HEK293 (cell line): ENCODE measurements at regions not wholly inside any gene's neighbourhood (a gene's known extent, or its start where the extent isn't known, plus 50 kb on each side); places are given as distances from the start of the nearest gene placed in this dataset.

ENCODE experiments used
- CTCF ChIA-PET: fragments of 350-600 bp; formaldehyde crosslinking; extraction: SDS; loops from one replicate; lab custom pipeline; 2021; ENCODE audit warnings: antibody characterized with exemption; lab: Yijun Ruan, JAX
- POLR2A ChIA-PET: fragments of 300-600 bp; formaldehyde crosslinking; extraction: SDS; loops from one replicate; lab custom pipeline; 2020; ENCODE audit warnings: antibody characterized with exemption, inconsistent platforms; lab: Yijun Ruan, JAX
- H3K27ac ChIP-seq: fragments of 200-500 bp; sonication (Bioruptor generic); 2 replicates; pipeline ENCODE4 v1.5.1; 2014; ENCODE audit warnings: low read depth, low read length, control low read depth, inconsistent platforms; ENCODE audit errors: extremely low read depth
- H3K36me3 ChIP-seq, 2 experiments: fragments of 200-500 bp in 1 of 2; sonication (Bioruptor generic) in 1 of 2; 1 replicate in 1 of 2; 2 replicates in 1 of 2; pipeline ENCODE4 v1.5.1; 2014 to 2017; ENCODE audit warnings: inconsistent platforms in 2 of 2, low read length in 2 of 2; ENCODE audit not compliant: control insufficient read depth in 2 of 2, insufficient read depth in 1 of 2
- H3K4me1 ChIP-seq: fragments of 200-500 bp; sonication (Bioruptor generic); 2 replicates; pipeline ENCODE4 v1.5.1; 2014; ENCODE audit warnings: mild to moderate bottlenecking, low read length, inconsistent platforms; ENCODE audit not compliant: control insufficient read depth, insufficient read depth
- H3K4me3 ChIP-seq: 2 replicates; pipeline ENCODE4 v1.5.1; 2011; ENCODE audit warnings: low read depth, mild to moderate bottlenecking, control low read depth, low read length, moderate library complexity
- H3K9me3 ChIP-seq: fragments of 200-500 bp; sonication (Bioruptor generic); 2 replicates; pipeline ENCODE4 v1.5.1; 2014; ENCODE audit warnings: low read depth, low read length, inconsistent platforms; ENCODE audit not compliant: control insufficient read depth, insufficient read depth
- HOXD13 ChIP-seq: sonication (generic); formaldehyde crosslinking; IDR thresholded peaks from 2 replicates; pipeline ENCODE4 v1.8.0; 2022; ENCODE audit warnings: missing genetic modification reagents, borderline replicate concordance
- IKZF3 ChIP-seq: fragments of 450-650 bp; IDR thresholded peaks from 2 replicates; pipeline ENCODE4 v1.5.0; 2018; ENCODE audit warnings: missing biosample characterization, mild to moderate bottlenecking, missing genetic modification characterization, moderate library complexity
- INSM2 ChIP-seq: fragments of 450-650 bp; formaldehyde crosslinking; IDR thresholded peaks from 2 replicates; pipeline ENCODE4 v1.5.1; 2016; ENCODE audit warnings: missing biosample characterization, missing genetic modification characterization
- MZF1 ChIP-seq: fragments of 450-650 bp; formaldehyde crosslinking; IDR thresholded peaks from 2 replicates; pipeline ENCODE4 v1.5.1; 2017; ENCODE audit warnings: missing biosample characterization, missing genetic modification characterization, borderline replicate concordance
- OVOL3 ChIP-seq: fragments of 450-650 bp; formaldehyde crosslinking; IDR thresholded peaks from 2 replicates; pipeline ENCODE4 v1.5.1; 2016; ENCODE audit warnings: missing biosample characterization, missing genetic modification characterization
- PRDM1 ChIP-seq: fragments of 450-650 bp; formaldehyde crosslinking; IDR thresholded peaks from 2 replicates; pipeline ENCODE4; 2016; ENCODE audit warnings: missing biosample characterization, missing genetic modification characterization
- PRDM6 ChIP-seq: fragments of 450-650 bp; formaldehyde crosslinking; IDR thresholded peaks from 2 replicates; pipeline ENCODE4 v1.5.1; 2017; ENCODE audit warnings: missing biosample characterization, missing genetic modification characterization
- ZEB2 ChIP-seq: fragments of 450-650 bp; formaldehyde crosslinking; IDR thresholded peaks from 2 replicates; pipeline ENCODE4 v1.5.1; 2016; ENCODE audit warnings: missing biosample characterization, missing genetic modification characterization
- ZNF132 ChIP-seq: fragments of 450-650 bp; formaldehyde crosslinking; IDR thresholded peaks from 2 replicates; pipeline ENCODE4 v1.5.1; 2017; ENCODE audit warnings: missing biosample characterization, missing genetic modification characterization, borderline replicate concordance
- ZNF175 ChIP-seq: fragments of 450-650 bp; formaldehyde crosslinking; IDR thresholded peaks from 2 replicates; pipeline ENCODE4 v1.5.1; 2016; ENCODE audit warnings: missing biosample characterization, missing genetic modification characterization
- ZNF211 ChIP-seq: fragments of 450-650 bp; formaldehyde crosslinking; IDR thresholded peaks from 2 replicates; pipeline ENCODE4 v1.5.1; 2016; ENCODE audit warnings: low read depth, missing biosample characterization, missing genetic modification characterization
- ZNF266 ChIP-seq: fragments of 450-650 bp; formaldehyde crosslinking; IDR thresholded peaks from 2 replicates; pipeline ENCODE4 v1.5.1; 2016; ENCODE audit warnings: missing biosample characterization, missing genetic modification characterization, low read depth
- ZNF274 ChIP-seq, 2 experiments: fragments of 200-500 bp in 1 of 2; fragments of 450-650 bp in 1 of 2; sonication (Bioruptor generic) in 1 of 2; formaldehyde crosslinking in 1 of 2; IDR thresholded peaks; 2 replicates each; pipeline versions ENCODE4 v1.5.1 to v1.6.1; 2014 to 2016; ENCODE audit warnings: borderline replicate concordance in 1 of 2, inconsistent platforms in 1 of 2, low read length in 1 of 2, missing biosample characterization in 1 of 2, missing genetic modification characterization in 1 of 2
- ZNF292 ChIP-seq: fragments of 450-650 bp; formaldehyde crosslinking; IDR thresholded peaks from 2 replicates; pipeline ENCODE4 v1.5.1; 2016; ENCODE audit warnings: low read depth, missing biosample characterization, missing genetic modification characterization, borderline replicate concordance
- ZNF366 ChIP-seq: fragments of 450-650 bp; formaldehyde crosslinking; conservative IDR thresholded peaks from 2 replicates; pipeline ENCODE4 v1.5.1; 2016; ENCODE audit warnings: missing biosample characterization, missing genetic modification characterization
- ZNF391 ChIP-seq: fragments of 450-650 bp; formaldehyde crosslinking; IDR thresholded peaks from 2 replicates; pipeline ENCODE4 v1.5.1; 2016; ENCODE audit warnings: low read depth, missing biosample characterization, missing genetic modification characterization, borderline replicate concordance
- ZNF449 ChIP-seq: fragments of 450-650 bp; formaldehyde crosslinking; IDR thresholded peaks from 2 replicates; pipeline ENCODE4 v1.5.1; 2017; ENCODE audit warnings: missing biosample characterization, mild to moderate bottlenecking, missing genetic modification characterization, moderate library complexity
- ZNF571 ChIP-seq: fragments of 450-650 bp; formaldehyde crosslinking; IDR thresholded peaks from 2 replicates; pipeline ENCODE4 v1.5.0; 2017; ENCODE audit warnings: missing biosample characterization, missing genetic modification characterization
- ZNF707 ChIP-seq: fragments of 450-650 bp; formaldehyde crosslinking; IDR thresholded peaks from 2 replicates; pipeline ENCODE4 v1.5.1; 2016; ENCODE audit warnings: missing biosample characterization, missing genetic modification characterization
- ZNF747 ChIP-seq: fragments of 450-650 bp; formaldehyde crosslinking; IDR thresholded peaks from 2 replicates; pipeline ENCODE4 v1.5.1; 2016; ENCODE audit warnings: missing biosample characterization, missing genetic modification characterization
- ZNF837 ChIP-seq: fragments of 450-650 bp; formaldehyde crosslinking; IDR thresholded peaks from 2 replicates; pipeline ENCODE4 v1.5.1; 2016; ENCODE audit warnings: missing biosample characterization, missing genetic modification characterization
- TF ChIP-seq, protein P1 (sequence below): fragments of 450-650 bp; formaldehyde crosslinking; optimal IDR thresholded peaks from 2 replicates; pipeline ENCODE3; 2016; ENCODE audit warnings: missing biosample characterization, mild to moderate bottlenecking, missing genetic modification characterization
- TF ChIP-seq, protein P2 (sequence below): fragments of 450-650 bp; formaldehyde crosslinking; IDR thresholded peaks from 2 replicates; pipeline ENCODE4 v1.5.1; 2016; ENCODE audit warnings: missing biosample characterization, missing genetic modification characterization

DNA sequence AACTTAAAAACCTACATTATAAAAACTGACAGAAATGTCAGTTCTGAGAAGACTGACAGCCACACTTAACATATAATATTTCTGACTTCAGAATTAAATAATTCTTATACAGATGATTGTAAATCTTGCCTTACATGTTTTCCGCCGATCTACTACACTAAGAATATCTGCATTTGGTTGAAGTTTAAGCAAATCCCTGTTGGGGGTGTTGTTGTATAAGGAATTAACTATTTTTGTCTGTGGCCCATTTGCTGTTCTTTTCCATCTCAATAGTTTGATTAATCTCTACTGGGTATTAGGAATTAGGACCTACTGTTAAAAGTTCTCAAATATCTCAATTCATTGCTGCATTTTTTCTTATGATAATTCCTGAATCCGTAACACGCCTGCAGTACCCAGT lies 838.3 kb upstream of the ROBO1 start:
- POLR2A ChIA-PET: no interaction called here
- no peaks in the 10 kb centered on the region for H3K9me3 ChIP-seq
- TF ChIP-seq ZNF747 (tag by site-specific recombination): no peak
- TF ChIP-seq, protein P1, sequence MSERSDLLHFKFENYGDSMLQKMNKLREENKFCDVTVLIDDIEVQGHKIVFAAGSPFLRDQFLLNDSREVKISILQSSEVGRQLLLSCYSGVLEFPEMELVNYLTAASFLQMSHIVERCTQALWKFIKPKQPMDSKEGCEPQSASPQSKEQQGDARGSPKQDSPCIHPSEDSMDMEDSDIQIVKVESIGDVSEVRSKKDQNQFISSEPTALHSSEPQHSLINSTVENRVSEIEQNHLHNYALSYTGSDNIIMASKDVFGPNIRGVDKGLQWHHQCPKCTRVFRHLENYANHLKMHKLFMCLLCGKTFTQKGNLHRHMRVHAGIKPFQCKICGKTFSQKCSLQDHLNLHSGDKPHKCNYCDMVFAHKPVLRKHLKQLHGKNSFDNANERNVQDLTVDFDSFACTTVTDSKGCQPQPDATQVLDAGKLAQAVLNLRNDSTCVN (tag by site-specific recombination): no peak
- no peak for TF ChIP-seq PRDM6 (tag by site-specific recombination)
- no peak for TF ChIP-seq ZNF132 (tag by site-specific recombination)
- TF ChIP-seq ZNF211: no peak
- TF ChIP-seq IKZF3 (tag by site-specific recombination): no peak
- TF ChIP-seq ZNF175 (tag by site-specific recombination): no peak
- TF ChIP-seq MZF1 (tag by site-specific recombination): no peak
- no peak for TF ChIP-seq HOXD13 (CRISPR knock-in tag)
- TF ChIP-seq ZNF366 (tag by site-specific recombination): no peak
- no peak overlapping the region for H3K4me3 ChIP-seq
- no peak overlapping the region for H3K27ac ChIP-seq
- CTCF ChIA-PET: no interaction called here
- no peaks in the 10 kb centered on the region for H3K36me3 ChIP-seq
- H3K4me1 ChIP-seq: no peaks in the 10 kb centered on the region

- H3K36me3 ChIP-seq: no peaks in the 10 kb centered on the region
- ChIA-PET CTCF (no interaction called here), POLR2A (no interaction called here)
- H3K27ac ChIP-seq: no peak overlapping the region
- TF ChIP-seq INSM2 (tag by site-specific recombination) (no peak), OVOL3 (tag by site-specific recombination) (no peak), ZNF707 (tag by site-specific recombination) (no peak), PRDM1 (no peak)
- H3K4me3 ChIP-seq: no peak overlapping the region
- no peaks in the 10 kb centered on the region for H3K4me1 ChIP-seq
- no peaks in the 10 kb centered on the region for H3K9me3 ChIP-seq
Observed at GRCh38 chr3:80601479-80601878, 833.7 kb upstream of the ROBO1 start.

DNA sequence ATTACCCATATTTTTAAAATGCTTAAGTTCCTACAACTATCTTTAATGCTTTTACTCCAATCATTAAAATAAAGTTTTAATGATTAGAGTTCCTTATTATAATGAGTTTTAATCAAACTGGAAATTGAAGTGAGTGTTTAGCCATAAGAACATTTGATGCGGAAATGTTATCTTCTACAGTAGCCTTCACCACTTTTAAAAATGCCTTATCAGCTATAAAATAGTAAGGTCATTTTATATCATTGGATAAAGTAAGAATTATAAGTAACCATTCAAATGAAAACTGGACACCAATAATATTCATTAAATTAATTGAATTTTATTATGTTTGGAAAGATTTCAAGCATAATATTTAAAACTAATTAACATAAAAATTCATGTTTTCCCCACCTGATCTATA lies 825.0 kb upstream of the ROBO1 start:
- POLR2A ChIA-PET: no interaction called here
- no peak overlapping the region for H3K27ac ChIP-seq
- TF ChIP-seq ZNF274 (IDR thresholded peaks at IDR 0.05; ENCODE audit: low read length): no peak
- no peak for TF ChIP-seq ZNF274 (tag by site-specific recombination; IDR thresholded peaks at IDR 0.05; ENCODE audit: borderline replicate concordance)
- no peak for TF ChIP-seq ZNF391 (tag by site-specific recombination)
- TF ChIP-seq ZNF292 (tag by site-specific recombination): no peak
- TF ChIP-seq ZEB2 (tag by site-specific recombination): no peak
- no peak for TF ChIP-seq ZNF449 (tag by site-specific recombination)
- TF ChIP-seq ZNF571 (tag by site-specific recombination): no peak
- TF ChIP-seq MZF1 (tag by site-specific recombination): no peak
- TF ChIP-seq, protein P2, sequence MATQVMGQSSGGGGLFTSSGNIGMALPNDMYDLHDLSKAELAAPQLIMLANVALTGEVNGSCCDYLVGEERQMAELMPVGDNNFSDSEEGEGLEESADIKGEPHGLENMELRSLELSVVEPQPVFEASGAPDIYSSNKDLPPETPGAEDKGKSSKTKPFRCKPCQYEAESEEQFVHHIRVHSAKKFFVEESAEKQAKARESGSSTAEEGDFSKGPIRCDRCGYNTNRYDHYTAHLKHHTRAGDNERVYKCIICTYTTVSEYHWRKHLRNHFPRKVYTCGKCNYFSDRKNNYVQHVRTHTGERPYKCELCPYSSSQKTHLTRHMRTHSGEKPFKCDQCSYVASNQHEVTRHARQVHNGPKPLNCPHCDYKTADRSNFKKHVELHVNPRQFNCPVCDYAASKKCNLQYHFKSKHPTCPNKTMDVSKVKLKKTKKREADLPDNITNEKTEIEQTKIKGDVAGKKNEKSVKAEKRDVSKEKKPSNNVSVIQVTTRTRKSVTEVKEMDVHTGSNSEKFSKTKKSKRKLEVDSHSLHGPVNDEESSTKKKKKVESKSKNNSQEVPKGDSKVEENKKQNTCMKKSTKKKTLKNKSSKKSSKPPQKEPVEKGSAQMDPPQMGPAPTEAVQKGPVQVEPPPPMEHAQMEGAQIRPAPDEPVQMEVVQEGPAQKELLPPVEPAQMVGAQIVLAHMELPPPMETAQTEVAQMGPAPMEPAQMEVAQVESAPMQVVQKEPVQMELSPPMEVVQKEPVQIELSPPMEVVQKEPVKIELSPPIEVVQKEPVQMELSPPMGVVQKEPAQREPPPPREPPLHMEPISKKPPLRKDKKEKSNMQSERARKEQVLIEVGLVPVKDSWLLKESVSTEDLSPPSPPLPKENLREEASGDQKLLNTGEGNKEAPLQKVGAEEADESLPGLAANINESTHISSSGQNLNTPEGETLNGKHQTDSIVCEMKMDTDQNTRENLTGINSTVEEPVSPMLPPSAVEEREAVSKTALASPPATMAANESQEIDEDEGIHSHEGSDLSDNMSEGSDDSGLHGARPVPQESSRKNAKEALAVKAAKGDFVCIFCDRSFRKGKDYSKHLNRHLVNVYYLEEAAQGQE (tag by site-specific recombination): no peak
- no peak for TF ChIP-seq ZNF266 (tag by site-specific recombination)
- TF ChIP-seq ZNF837 (tag by site-specific recombination): no peak

More for the DNA sequence above, 825.0 kb upstream of the ROBO1 start:
- Histone ChIP-seq H3K4me3 (no peak overlapping the region), H3K4me1 (no peaks in the 10 kb centered on the region), H3K36me3 (no peaks in the 10 kb centered on the region), H3K9me3 (no peaks in the 10 kb centered on the region)
- CTCF ChIA-PET: no interaction called here
